ENCODE measurements at regions not wholly inside any gene's neighbourhood (a gene's known extent, or its start where the extent isn't known, plus 50 kb on each side); places are given as distances from the start of the nearest gene placed in this dataset.

DNA sequence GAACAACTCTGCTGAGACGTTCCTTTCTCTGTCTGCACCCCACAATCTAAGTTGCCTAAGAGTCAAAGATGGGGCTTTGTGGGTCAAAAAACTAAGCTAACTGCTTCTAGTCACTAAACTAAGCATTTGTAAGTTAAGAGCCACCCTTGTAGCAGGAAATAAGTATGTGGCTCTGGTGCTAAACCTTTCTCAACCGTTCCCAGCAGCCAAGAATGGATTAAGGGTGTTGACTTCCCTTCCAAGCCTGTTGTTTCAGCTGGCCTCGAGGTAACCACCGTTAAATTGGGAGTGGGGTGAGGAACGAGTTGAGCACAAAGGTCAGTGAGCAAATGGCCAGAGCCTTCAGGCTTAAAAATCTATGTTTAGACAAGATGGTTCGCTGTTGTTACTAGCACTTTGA, 169.1 kb downstream of the TRIM33 start:
- TF ChIP-seq, protein P1, sequence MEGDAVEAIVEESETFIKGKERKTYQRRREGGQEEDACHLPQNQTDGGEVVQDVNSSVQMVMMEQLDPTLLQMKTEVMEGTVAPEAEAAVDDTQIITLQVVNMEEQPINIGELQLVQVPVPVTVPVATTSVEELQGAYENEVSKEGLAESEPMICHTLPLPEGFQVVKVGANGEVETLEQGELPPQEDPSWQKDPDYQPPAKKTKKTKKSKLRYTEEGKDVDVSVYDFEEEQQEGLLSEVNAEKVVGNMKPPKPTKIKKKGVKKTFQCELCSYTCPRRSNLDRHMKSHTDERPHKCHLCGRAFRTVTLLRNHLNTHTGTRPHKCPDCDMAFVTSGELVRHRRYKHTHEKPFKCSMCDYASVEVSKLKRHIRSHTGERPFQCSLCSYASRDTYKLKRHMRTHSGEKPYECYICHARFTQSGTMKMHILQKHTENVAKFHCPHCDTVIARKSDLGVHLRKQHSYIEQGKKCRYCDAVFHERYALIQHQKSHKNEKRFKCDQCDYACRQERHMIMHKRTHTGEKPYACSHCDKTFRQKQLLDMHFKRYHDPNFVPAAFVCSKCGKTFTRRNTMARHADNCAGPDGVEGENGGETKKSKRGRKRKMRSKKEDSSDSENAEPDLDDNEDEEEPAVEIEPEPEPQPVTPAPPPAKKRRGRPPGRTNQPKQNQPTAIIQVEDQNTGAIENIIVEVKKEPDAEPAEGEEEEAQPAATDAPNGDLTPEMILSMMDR (IDR thresholded peaks at IDR 0.05; ENCODE audit: insufficient read depth, low read length, poor library complexity, severe bottlenecking) = no peak
- no peak for TF ChIP-seq EZH2phosphoT487 (conservative IDR thresholded peaks at IDR 0.05; ENCODE audit: low read length)

Data from SU-DHL-6 (cell line).